B cell (primary cell): ENCODE measurements at regions not wholly inside any gene's neighbourhood (a gene's known extent, or its start where the extent isn't known, plus 50 kb on each side); places are given as distances from the start of the nearest gene placed in this dataset.

Experiments used
- EZH2 ChIP-seq: IDR thresholded peaks from 2 replicates; pipeline ENCODE4 v1.6.1; 2012; ENCODE audit warnings: borderline replicate concordance, low read depth, mild to moderate bottlenecking, moderate library complexity, low read length; ENCODE audit not compliant: insufficient read depth, poor library complexity, severe bottlenecking
- TF ChIP-seq, protein P1 (sequence below): fragments of 200-600 bp; IDR thresholded peaks from one replicate; pipeline ENCODE4 v1.8.0; 2022; ENCODE audit warnings: antibody characterized with exemption, mild to moderate bottlenecking

DNA sequence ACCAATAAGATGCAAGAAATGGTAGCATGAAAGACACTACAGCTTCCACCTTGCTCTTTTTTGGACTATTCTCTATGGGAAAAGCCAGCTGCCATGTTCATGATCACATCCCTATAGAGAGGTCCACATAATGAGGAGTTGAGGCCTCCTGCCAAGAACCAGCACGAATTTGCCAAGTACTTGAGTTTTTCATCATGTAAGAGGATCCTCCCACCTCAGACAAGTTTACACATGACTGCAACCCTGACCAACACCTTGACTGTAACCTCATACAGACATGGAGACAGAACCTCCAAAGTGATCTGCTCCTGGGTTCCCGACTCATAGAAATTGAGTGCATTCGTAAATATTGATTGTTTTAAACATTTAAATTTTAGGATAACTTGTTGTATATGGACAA lies 135.2 kb upstream of the TSPAN5 start:
- TF ChIP-seq, protein P1, sequence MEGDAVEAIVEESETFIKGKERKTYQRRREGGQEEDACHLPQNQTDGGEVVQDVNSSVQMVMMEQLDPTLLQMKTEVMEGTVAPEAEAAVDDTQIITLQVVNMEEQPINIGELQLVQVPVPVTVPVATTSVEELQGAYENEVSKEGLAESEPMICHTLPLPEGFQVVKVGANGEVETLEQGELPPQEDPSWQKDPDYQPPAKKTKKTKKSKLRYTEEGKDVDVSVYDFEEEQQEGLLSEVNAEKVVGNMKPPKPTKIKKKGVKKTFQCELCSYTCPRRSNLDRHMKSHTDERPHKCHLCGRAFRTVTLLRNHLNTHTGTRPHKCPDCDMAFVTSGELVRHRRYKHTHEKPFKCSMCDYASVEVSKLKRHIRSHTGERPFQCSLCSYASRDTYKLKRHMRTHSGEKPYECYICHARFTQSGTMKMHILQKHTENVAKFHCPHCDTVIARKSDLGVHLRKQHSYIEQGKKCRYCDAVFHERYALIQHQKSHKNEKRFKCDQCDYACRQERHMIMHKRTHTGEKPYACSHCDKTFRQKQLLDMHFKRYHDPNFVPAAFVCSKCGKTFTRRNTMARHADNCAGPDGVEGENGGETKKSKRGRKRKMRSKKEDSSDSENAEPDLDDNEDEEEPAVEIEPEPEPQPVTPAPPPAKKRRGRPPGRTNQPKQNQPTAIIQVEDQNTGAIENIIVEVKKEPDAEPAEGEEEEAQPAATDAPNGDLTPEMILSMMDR: no peak
- TF ChIP-seq EZH2: no peak
